ENCODE measurements at regions not wholly inside any gene's neighbourhood (a gene's known extent, or its start where the extent isn't known, plus 50 kb on each side); places are given as distances from the start of the nearest gene placed in this dataset.
"Not testable (repeated sequence)": the region's sequence is repeated elsewhere in the genome, so short reads cannot be mapped to it uniquely, and the experiment has no call there.

DNA sequence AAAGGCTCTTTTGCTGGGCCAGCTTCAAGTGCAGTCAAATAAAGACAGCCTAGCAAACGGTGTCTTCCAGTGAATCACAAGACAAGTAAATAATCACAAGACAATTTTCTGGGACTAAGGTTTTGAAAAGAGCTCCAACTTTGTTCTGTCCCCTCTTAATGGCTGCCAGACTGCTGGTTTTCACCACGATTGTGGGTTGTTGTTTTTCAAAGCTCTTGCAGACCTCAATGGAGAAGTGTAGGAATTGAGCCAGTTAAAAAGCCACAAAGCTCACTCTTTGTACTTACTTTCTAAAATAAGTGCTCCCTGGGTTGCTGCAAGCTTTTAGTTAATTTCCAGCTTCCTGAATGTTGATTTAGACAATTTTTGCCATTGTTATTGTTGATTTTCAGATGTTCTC is 405.8 kb upstream of the HTR2C start:
- no peak overlapping the region for H3K9ac ChIP-seq (ENCODE audit: low read length in 5 of 5)
- no peak overlapping the region for H3K27ac ChIP-seq (ENCODE audit: low read depth, low read length)
- H3K27me3 ChIP-seq (ENCODE audit: control insufficient read depth in 5 of 5, insufficient read depth in 4 of 5, low read length in 5 of 5), result peaks cover 0 to 13% (median 3%) of the 10 kb centered on the region in 5 donors
- H3K4me1 ChIP-seq (ENCODE audit: control insufficient read depth in 5 of 5, insufficient read depth in 5 of 5, low read length in 5 of 5), result no peaks in the 10 kb centered on the region
- H3K36me3 ChIP-seq (ENCODE audit: control insufficient read depth in 5 of 5, insufficient read depth in 5 of 5, low read length in 5 of 5), result no peaks in the 10 kb centered on the region
- no peak overlapping the region for H3K4me3 ChIP-seq (ENCODE audit: low read depth in 1 of 5, low read length in 5 of 5)
- H3K9me3 ChIP-seq (ENCODE audit: control insufficient read depth in 5 of 5, low read length in 5 of 5), result no peaks in the 10 kb centered on the region

DNA sequence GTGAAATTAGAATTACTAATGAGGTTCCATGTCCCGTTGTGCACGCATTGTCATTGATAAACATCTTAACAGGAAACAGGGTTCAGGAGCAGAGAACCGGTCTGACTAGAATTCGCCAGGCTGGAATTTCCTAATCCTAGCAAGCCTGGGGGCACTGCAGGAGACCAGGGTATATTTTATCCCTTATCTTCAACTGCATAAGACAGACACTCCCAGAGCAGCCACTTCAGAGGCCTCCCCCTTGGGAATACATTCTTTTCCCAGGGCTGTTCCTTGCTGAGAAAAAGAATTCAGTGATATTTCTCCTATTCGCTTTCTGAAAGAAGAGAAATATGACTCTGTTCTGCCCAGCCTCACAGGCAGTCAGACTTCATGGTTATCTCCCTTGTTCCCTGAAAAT is 416.6 kb upstream of the HTR2C start:
- H3K4me3 ChIP-seq (ENCODE audit: low read depth in 1 of 5, low read length in 5 of 5); H3K27me3 ChIP-seq (ENCODE audit: control insufficient read depth in 5 of 5, insufficient read depth in 4 of 5, low read length in 5 of 5); H3K36me3 ChIP-seq (ENCODE audit: control insufficient read depth in 5 of 5, insufficient read depth in 5 of 5, low read length in 5 of 5); H3K4me1 ChIP-seq (ENCODE audit: control insufficient read depth in 5 of 5, insufficient read depth in 5 of 5, low read length in 5 of 5); H3K9ac ChIP-seq (ENCODE audit: low read length in 5 of 5); H3K27ac ChIP-seq (ENCODE audit: low read depth, low read length): not testable (repeated sequence)
- peaks cover under 1 to 11% (median 8%) of the 10 kb centered on the region in 5 donors for H3K9me3 ChIP-seq (ENCODE audit: control insufficient read depth in 5 of 5, low read length in 5 of 5)

DNA sequence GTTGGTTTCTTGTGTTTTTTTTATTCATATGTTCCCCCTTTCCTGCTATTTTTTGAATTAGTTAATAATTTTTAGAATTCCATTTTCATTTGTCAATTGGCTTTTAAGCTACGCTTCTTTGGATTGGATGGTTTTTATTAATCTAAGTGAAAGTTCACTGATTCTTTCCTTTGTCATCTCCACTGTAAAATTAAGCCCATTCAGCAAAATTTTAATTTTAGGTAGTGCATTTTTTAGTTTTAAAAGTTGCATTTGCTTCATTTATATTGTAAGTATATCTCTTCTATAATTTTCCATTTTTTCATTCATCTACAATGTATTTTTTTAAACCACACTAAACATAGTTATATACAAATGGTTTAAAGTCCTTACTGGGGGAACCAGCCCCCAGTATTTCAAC is 417.3 kb upstream of the HTR2C start:
- Histone ChIP-seq H3K9me3 (ENCODE audit: control insufficient read depth in 5 of 5, low read length in 5 of 5) (peaks cover 3 to 11% (median 8%) of the 10 kb centered on the region in 5 donors), H3K36me3 (ENCODE audit: control insufficient read depth in 5 of 5, insufficient read depth in 5 of 5, low read length in 5 of 5) (no peaks in the 10 kb centered on the region), H3K27ac (ENCODE audit: low read depth, low read length) (no peak overlapping the region), H3K4me1 (ENCODE audit: control insufficient read depth in 5 of 5, insufficient read depth in 5 of 5, low read length in 5 of 5) (no peaks in the 10 kb centered on the region), H3K9ac (ENCODE audit: low read length in 5 of 5) (no peak overlapping the region), H3K4me3 (ENCODE audit: low read depth in 1 of 5, low read length in 5 of 5) (no peak overlapping the region), H3K27me3 (ENCODE audit: control insufficient read depth in 5 of 5, insufficient read depth in 4 of 5, low read length in 5 of 5) (peaks cover 0 to 9% (median 7%) of the 10 kb centered on the region in 5 donors)

DNA sequence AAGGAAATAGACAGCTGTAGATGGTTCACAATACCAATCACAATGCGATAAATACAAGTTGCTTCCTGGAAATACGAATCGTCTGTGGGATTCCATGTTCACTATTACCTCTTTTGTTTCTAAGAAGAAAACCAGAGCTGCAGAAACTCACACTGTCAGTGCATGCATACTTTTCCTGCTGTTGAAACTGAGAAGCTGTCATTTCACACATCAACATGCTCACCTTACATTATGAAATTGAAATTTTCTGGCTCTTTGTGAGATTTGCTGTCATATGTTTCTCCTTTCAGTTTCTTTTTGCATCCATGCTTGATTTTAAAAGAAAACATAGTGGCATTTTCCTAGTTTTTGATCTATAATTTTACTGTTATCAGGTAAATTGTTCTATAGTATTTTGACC is 418.3 kb upstream of the HTR2C start:
- Histone ChIP-seq H3K9ac (ENCODE audit: low read length in 5 of 5) (no peak overlapping the region), H3K27ac (ENCODE audit: low read depth, low read length) (no peak overlapping the region), H3K4me1 (ENCODE audit: control insufficient read depth in 5 of 5, insufficient read depth in 5 of 5, low read length in 5 of 5) (no peaks in the 10 kb centered on the region), H3K4me3 (ENCODE audit: low read depth in 1 of 5, low read length in 5 of 5) (no peak overlapping the region), H3K9me3 (ENCODE audit: control insufficient read depth in 5 of 5, low read length in 5 of 5) (peaks cover 3 to 14% (median 10%) of the 10 kb centered on the region in 5 donors), H3K27me3 (ENCODE audit: control insufficient read depth in 5 of 5, insufficient read depth in 4 of 5, low read length in 5 of 5) (peaks cover 0 to 9% (median 7%) of the 10 kb centered on the region in 5 donors), H3K36me3 (ENCODE audit: control insufficient read depth in 5 of 5, insufficient read depth in 5 of 5, low read length in 5 of 5) (no peaks in the 10 kb centered on the region)

DNA sequence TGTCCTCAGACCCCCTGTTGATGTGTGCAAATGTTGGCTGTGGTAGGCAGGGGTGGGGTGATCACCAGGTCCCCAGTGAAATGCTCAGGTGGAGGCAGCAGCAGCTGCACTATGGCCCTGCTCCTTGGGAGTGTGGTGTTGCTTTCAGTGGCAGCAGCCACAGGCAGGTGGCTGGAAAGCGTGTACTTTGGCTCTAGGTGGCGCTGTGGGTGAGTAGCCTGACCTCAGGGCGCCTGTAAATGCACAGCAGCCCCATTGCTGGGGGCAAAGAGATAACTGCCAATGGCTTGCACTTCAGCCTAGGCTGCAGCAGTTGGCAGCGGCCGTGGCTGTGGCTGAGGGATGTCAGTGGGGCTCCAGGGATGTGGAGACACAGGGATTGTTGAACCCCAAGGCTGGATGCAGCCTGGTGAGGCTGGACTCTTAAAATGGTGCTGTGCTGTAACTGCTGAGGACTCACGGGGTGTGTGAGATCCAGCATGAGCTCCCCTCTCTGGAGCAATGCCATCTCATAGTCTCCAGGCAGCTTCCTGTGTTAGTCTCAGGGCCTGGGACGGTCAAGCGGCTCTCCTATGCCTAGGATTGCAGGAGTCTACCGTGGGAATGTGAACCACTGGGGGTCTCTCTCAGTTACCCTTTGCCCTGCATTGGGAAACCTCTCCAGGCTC is 421.7 kb upstream of the HTR2C start:
- H3K36me3 ChIP-seq (ENCODE audit: control insufficient read depth in 5 of 5, insufficient read depth in 5 of 5, low read length in 5 of 5), result no peaks in the 10 kb centered on the region
- H3K27ac ChIP-seq (ENCODE audit: low read depth, low read length), result no peak overlapping the region
- no peak overlapping the region for H3K9ac ChIP-seq (ENCODE audit: low read length in 5 of 5)
- H3K4me3 ChIP-seq (ENCODE audit: low read depth in 1 of 5, low read length in 5 of 5), result no peak overlapping the region
- H3K9me3 ChIP-seq (ENCODE audit: control insufficient read depth in 5 of 5, low read length in 5 of 5), result peaks cover 0 to 3% (median 3%) of the 10 kb centered on the region in 5 donors
- H3K4me1 ChIP-seq (ENCODE audit: control insufficient read depth in 5 of 5, insufficient read depth in 5 of 5, low read length in 5 of 5), result no peaks in the 10 kb centered on the region
- H3K27me3 ChIP-seq (ENCODE audit: control insufficient read depth in 5 of 5, insufficient read depth in 4 of 5, low read length in 5 of 5), result peaks cover 0 to 9% (median 7%) of the 10 kb centered on the region in 5 donors

DNA sequence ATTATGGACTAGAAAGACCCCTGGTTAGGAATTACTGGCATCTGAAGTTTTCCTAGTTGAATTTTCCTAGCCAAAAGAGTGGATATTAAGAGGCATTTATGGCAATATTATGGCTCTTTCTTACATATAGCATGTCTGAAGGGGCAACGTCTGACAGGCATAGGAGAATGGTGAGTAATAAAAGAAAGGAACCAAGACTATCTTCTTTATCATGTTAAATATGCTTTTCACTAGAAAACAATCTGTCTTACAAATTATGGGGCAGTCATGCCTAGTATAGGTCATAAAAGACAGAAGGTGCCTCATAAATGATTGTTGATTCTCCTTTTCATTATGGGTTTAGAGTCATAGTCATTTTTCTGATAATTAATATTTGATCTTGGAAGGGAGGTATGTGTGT is 431.1 kb upstream of the HTR2C start:
- H3K9me3 ChIP-seq (ENCODE audit: control insufficient read depth in 5 of 5, low read length in 5 of 5), result no peaks in the 10 kb centered on the region

DNA sequence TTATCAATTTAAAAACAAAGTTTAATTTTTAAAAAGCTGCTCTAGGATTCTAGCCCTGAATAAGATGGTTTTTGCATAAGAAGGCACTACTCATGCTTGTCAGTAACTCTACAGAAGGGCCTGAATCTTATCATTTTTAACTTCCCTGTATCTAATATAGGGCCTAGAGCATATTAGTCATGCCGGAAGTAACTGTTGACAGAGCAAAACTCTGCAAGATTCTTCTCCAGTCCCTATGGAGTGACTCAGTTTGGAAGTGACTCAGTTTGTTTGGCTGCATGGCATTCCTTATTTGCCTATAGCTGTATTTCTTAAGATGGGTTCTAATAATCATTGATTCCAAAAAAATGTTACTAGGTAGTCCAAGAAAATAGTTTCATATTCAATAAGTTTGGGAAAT is 431.8 kb upstream of the HTR2C start:
- no peaks in the 10 kb centered on the region for H3K36me3 ChIP-seq (ENCODE audit: control insufficient read depth in 5 of 5, insufficient read depth in 5 of 5, low read length in 5 of 5)
- H3K4me1 ChIP-seq (ENCODE audit: control insufficient read depth in 5 of 5, insufficient read depth in 5 of 5, low read length in 5 of 5), result no peaks in the 10 kb centered on the region
- no peaks in the 10 kb centered on the region for H3K27me3 ChIP-seq (ENCODE audit: control insufficient read depth in 5 of 5, insufficient read depth in 4 of 5, low read length in 5 of 5)
- H3K27ac ChIP-seq (ENCODE audit: low read depth, low read length), result no peak overlapping the region
- H3K9me3 ChIP-seq (ENCODE audit: control insufficient read depth in 5 of 5, low read length in 5 of 5), result no peaks in the 10 kb centered on the region
- H3K4me3 ChIP-seq (ENCODE audit: low read depth in 1 of 5, low read length in 5 of 5), result no peak overlapping the region
- no peak overlapping the region for H3K9ac ChIP-seq (ENCODE audit: low read length in 5 of 5)

More for the DNA sequence above, 431.1 kb upstream of the HTR2C start:
- no peaks in the 10 kb centered on the region for H3K36me3 ChIP-seq (ENCODE audit: control insufficient read depth in 5 of 5, insufficient read depth in 5 of 5, low read length in 5 of 5)
- H3K27me3 ChIP-seq (ENCODE audit: control insufficient read depth in 5 of 5, insufficient read depth in 4 of 5, low read length in 5 of 5), result no peaks in the 10 kb centered on the region
- H3K9ac ChIP-seq (ENCODE audit: low read length in 5 of 5), result no peak overlapping the region
- no peaks in the 10 kb centered on the region for H3K4me1 ChIP-seq (ENCODE audit: control insufficient read depth in 5 of 5, insufficient read depth in 5 of 5, low read length in 5 of 5)
- H3K4me3 ChIP-seq (ENCODE audit: low read depth in 1 of 5, low read length in 5 of 5), result no peak overlapping the region
- no peak overlapping the region for H3K27ac ChIP-seq (ENCODE audit: low read depth, low read length)

DNA sequence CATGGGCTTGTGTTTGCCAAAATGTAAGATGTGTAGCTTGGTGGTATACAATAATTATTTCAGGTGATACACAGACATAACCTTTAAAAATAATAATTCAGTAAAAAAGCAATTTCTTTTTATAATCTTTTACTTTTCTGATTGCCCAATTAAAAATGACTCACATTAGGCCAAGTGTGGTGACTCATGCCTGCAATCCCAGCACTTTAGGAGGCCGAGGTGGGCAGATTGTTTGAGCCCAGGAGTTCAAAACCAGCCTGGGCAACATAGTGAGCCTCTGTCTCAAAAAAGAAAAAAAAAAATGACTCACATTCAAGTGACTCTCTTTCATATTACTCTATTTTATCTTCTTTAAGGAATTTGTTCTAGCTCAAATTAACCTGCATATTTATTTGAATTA is 449.4 kb upstream of the HTR2C start:
- H3K27me3 ChIP-seq (ENCODE audit: control insufficient read depth in 5 of 5, insufficient read depth in 4 of 5, low read length in 5 of 5), result peaks cover 0 to 2% (median 0%) of the 10 kb centered on the region in 5 donors
- no peak overlapping the region for H3K9ac ChIP-seq (ENCODE audit: low read length in 5 of 5)
- H3K36me3 ChIP-seq (ENCODE audit: control insufficient read depth in 5 of 5, insufficient read depth in 5 of 5, low read length in 5 of 5), result no peaks in the 10 kb centered on the region
- no peak overlapping the region for H3K27ac ChIP-seq (ENCODE audit: low read depth, low read length)
- H3K4me3 ChIP-seq (ENCODE audit: low read depth in 1 of 5, low read length in 5 of 5), result no peak overlapping the region
- no peaks in the 10 kb centered on the region for H3K4me1 ChIP-seq (ENCODE audit: control insufficient read depth in 5 of 5, insufficient read depth in 5 of 5, low read length in 5 of 5)
- no peaks in the 10 kb centered on the region for H3K9me3 ChIP-seq (ENCODE audit: control insufficient read depth in 5 of 5, low read length in 5 of 5)

DNA sequence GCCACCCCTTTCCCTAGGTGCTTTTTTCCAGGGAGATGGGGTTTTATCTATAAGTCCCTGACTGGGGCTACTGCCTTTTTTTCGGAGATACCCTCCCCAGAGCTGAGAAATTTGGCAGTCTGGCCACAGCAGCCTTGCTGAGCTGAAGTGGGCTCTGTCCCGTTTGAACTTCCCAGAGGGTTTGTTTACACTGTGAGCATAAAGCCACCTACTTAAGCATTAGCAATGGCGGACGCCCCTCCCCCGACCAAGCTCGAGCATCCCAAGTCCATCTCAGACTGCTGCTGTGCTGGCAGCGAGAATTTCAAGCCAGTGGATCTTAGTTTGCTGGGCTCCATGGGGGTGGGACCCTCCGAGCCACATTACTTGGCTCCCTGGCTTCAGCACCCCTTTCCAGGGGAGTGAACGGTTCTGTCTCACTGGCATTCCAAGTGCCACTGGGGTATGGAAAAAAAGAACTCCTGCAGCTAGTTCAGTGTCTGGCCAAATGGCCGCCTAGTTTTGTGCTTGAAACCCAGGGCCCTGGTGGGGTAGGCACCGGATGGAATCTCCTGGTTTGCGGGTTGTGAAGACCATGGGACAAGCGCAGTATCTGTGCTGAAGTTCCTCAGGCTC is 456.4 kb upstream of the HTR2C start:
- Histone ChIP-seq H3K9me3 (ENCODE audit: control insufficient read depth in 5 of 5, low read length in 5 of 5) (no peaks in the 10 kb centered on the region), H3K27me3 (ENCODE audit: control insufficient read depth in 5 of 5, insufficient read depth in 4 of 5, low read length in 5 of 5) (peaks cover 0 to 12% (median 3%) of the 10 kb centered on the region in 5 donors), H3K36me3 (ENCODE audit: control insufficient read depth in 5 of 5, insufficient read depth in 5 of 5, low read length in 5 of 5) (no peaks in the 10 kb centered on the region), H3K9ac (ENCODE audit: low read length in 5 of 5) (no peak overlapping the region), H3K4me3 (ENCODE audit: low read depth in 1 of 5, low read length in 5 of 5) (no peak overlapping the region), H3K27ac (ENCODE audit: low read depth, low read length) (no peak overlapping the region), H3K4me1 (ENCODE audit: control insufficient read depth in 5 of 5, insufficient read depth in 5 of 5, low read length in 5 of 5) (no peaks in the 10 kb centered on the region)

DNA sequence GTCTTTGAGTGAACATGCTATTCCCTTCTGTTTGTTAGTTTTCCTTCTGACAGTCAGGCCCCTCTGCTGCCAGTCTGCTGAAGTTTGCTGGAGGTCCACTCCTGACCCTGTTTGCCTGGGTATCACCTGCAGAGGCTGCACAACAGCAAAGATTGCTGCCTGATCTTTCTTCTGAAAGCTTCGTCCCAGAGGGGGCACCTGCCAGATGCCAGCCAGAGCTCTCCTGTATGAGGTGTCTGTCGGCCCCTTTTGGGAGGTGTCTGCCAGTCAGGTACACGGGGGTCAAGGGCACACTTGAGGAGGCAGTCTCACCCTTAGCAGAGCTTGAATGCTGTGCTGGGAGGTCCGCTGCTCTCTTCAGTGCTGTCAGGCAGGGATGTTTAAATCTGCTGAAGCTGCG is 456.9 kb upstream of the HTR2C start:
- H3K4me3 ChIP-seq (ENCODE audit: low read depth in 1 of 5, low read length in 5 of 5), result no peak overlapping the region

More for the DNA sequence above, 456.9 kb upstream of the HTR2C start:
- Histone ChIP-seq H3K27me3 (ENCODE audit: control insufficient read depth in 5 of 5, insufficient read depth in 4 of 5, low read length in 5 of 5) (peaks cover 0 to 12% (median 3%) of the 10 kb centered on the region in 5 donors), H3K9ac (ENCODE audit: low read length in 5 of 5) (no peak overlapping the region), H3K9me3 (ENCODE audit: control insufficient read depth in 5 of 5, low read length in 5 of 5) (no peaks in the 10 kb centered on the region), H3K4me1 (ENCODE audit: control insufficient read depth in 5 of 5, insufficient read depth in 5 of 5, low read length in 5 of 5) (no peaks in the 10 kb centered on the region), H3K27ac (ENCODE audit: low read depth, low read length) (no peak overlapping the region), H3K36me3 (ENCODE audit: control insufficient read depth in 5 of 5, insufficient read depth in 5 of 5, low read length in 5 of 5) (no peaks in the 10 kb centered on the region)

Data from subcutaneous abdominal adipose tissue (tissue), 5 donors.